ENCODE measurements at regions not wholly inside any gene's neighbourhood (a gene's known extent, or its start where the extent isn't known, plus 50 kb on each side); places are given as distances from the start of the nearest gene placed in this dataset.

GRCh38 chr4:165692082-165692481 lies 181.0 kb upstream of the TLL1 start:
- TF ChIP-seq POLR2A (IDR thresholded peaks at IDR 0.05), result no peak
- TF ChIP-seq CTCF (IDR thresholded peaks at IDR 0.05), result no peak
